SKM-1 (cell line): ENCODE measurements at regions not wholly inside any gene's neighbourhood (a gene's known extent, or its start where the extent isn't known, plus 50 kb on each side); places are given as distances from the start of the nearest gene placed in this dataset.
"Not testable (repeated sequence)": the region's sequence is repeated elsewhere in the genome, so short reads cannot be mapped to it uniquely, and the experiment has no call there.

Experiments used
- DNase-seq: peaks from one replicate; lab custom pipeline; 2025; ENCODE audit not compliant: unreplicated experiment; lab: John Stamatoyannopoulos, UW

DNA sequence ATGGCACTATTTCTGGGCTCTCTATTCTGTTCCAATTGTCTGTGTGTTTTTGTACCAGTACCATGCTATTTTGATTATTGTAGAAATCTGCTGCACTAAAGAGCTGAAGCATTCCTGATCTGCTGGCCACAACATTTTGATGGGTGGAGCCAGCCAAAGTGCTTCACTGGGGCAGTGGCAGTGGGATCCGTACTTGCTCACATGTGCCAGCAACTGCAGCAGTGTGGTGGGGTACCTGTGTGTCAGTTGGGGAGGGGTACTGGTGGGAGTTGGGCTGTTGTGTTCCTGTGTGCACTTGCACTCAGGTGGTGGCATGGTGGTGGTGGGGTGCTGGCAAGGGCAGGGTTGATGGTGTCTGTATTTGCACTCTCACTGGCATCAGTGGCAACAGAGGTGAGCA, 204.6 kb upstream of the ALG10 start:
- no peak for DNase-seq

DNA sequence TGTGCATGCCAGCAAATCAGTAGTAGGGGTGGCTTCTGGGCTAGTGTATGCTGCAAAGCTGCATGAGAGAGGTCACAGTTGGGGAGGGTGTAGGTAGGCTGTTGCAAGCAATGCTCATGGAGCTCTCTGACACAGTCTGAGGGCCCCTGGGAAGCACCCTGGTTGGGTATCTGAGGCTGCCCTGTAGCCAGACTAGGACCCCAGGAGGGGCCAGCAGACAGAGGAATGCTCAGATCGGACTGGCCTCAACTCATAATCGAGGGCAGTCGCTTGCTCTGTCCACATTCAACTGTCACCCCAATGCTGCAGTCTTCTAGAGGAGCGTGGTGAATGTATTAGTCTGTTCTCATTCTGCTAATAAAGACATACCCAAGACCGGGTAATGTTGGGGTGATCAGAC, 204.0 kb upstream of the ALG10 start:
- no peak for DNase-seq

DNA sequence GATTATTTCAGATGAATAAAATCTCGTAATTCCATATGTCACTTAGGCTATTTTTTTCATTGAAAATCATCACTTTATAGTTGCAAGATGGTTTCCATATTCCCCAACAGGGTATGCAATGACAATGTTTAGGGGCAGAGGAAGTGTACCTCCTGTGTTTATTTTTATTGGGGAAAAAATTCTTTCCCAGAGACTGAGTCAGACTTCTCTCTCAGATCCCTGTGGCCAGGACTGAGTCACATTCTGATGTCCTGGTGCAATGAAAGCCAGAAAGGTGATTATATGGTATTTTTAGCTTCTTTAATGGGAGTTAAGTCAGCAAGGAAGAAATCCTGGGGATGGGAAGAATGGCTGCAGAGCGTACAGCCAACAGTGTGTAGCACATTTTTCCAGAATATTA, 196.9 kb upstream of the ALG10 start:
- no peak for DNase-seq

DNA sequence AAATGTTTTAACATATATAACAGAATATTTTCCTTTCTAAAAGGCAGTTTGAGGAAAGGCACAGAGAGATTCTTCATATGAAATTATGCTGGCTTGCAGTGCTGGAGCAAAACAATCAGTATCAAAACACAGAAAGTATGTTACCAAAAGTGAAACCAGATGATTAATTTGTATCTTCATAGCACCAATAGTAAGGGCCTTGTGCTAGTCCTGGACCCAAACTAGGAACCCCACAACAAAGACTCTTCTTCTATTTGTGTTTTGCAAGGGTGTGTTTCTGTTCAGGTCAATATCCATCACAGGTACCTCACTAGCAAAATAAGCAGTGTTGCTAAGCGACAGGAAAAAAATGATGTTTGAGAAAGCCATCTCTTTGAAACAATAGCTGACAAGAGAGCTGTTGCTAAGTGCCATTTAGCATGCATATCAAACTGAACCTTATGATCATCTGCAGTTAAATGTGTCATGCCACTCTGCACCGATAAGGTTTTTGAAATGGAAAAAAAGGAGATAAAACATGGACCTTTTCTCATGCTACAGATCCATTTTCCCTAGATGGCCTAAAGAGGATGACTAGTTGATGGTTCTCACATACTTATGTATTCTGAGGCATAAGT, 196.2 kb upstream of the ALG10 start:
- DNase-seq = no peak

DNA sequence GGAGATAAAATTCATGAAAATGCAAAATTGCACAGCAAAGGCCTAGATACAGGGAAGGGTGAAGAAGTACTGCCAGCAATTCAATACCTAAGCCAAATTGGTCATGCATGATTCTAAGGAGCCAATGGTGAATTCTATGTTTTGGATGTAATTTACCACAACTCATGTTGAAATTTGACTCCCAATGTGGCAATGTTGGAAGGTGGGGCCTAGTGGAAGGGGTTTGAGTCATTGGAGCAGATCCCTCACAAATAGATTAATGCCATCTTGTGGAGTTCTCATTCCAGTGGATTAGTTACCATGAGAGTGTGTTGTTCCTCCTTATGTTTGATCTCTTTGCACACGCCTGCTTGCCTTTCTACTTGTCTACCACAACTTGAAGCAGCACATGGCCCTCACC, 194.0 kb upstream of the ALG10 start:
- no peak for DNase-seq

DNA sequence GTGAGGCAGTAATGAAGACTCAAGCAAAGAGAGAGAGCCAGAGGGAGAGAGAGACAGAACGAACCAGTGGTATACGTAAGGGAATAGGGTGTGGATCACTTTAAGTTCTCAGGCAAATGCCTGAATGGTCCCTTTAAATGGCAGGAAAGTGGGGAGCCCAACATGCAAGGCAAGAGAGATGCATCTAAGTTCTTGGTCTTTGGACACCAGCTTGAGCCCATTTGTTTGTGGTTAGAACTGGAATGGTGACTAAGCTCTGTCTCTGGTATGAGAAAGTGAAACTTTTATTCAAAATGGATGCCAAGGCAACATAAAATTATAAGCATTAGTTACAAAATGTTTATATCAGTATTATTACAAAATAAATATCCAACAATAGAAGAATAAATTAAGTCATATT, 192.2 kb upstream of the ALG10 start:
- no peak for DNase-seq

DNA sequence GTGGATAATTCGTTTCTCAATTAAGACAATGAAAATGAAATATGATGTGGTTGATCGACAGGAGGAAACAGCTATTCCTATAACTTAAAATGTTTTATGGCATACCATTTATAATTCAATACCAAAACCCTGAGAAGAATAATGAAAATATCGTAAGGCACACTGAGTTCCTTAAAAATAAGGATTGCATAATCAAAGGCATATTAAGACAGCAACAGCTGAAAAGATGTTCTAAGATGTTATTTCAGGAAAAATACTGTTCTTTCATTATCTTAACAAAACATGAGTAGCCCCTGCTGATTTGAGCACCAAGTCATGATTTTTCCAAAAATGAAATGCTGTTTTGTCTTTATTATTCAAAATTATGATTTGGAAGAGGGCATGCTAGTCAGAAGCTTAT, 189.4 kb upstream of the ALG10 start:
- DNase-seq = no peak

DNA sequence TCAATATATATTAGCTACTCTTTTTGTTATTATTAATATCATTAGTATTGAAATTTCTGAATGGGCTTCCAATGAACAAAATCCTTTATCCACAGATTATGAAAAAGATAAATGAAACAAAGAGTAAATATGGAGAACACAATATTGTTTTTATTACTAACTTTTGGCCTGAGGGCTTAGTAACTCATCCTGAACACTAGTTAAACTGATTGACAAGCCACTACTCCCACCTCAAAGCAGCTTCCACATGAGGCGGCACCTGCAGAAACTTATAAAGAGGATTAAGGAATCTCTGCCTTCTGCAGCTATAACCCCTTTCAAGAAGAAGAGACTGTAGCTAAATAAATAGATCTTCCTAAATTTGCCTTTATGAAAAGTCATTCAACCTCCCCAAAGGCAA, 187.6 kb upstream of the ALG10 start:
- no peak for DNase-seq

DNA sequence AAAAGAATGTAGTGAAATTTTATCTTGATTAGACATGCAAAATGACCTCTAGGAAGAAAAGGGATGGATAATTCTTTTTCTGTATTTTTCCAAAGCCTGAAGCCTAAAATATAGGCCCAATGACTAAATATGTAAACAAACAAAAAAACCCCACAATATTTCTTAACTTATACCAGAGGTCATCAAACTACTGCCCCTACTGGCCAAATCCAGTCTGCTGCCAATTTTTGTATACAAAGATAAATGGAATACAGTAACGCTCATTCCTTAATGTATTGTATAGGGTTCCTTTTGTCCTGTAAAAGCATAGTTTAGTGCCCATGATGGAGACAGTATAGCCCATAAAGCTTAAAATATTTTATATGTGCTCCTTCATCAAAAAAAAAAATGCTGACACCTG, 145.7 kb upstream of the ALG10 start:
- DNase-seq = no peak

DNA sequence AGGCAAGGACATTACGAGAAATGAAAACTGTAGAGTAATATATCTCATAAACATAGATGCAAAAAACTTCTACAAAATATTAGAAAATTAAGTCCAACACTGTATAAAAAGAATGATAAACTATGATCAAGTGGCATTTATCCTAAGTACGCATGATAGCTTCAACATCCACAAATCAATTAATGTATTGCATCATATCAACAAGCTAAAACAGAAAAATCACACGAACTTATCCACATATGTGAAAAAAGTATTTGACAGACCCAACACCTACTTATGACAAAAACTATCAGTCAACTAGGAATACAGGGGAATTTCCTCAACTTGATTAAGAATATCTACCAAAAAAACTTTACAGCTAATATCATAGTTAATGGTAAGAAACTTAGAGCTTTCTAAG, 129.9 kb upstream of the ALG10 start:
- no peak for DNase-seq

DNA sequence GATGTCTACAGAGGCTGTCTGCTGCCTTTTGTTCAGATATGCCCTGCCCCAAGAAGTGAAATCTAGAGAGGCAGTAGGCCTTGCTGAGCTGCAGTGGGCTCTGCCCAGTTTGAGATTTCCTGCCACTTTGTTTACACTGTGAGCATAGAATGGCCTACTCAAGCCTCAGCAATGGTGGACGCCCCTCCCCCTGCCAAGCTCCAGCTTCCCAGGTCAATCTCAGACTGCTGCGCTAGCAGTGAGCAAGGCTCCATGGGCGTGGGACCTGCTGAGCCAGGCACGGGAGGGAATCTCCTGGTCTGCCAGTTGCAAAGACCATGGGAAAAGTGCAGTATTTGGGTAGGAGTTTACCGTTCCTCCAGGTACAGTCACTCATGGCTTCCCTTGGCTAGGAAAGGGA, 101.8 kb upstream of the ALG10 start:
- DNase-seq = not testable (repeated sequence)

DNA sequence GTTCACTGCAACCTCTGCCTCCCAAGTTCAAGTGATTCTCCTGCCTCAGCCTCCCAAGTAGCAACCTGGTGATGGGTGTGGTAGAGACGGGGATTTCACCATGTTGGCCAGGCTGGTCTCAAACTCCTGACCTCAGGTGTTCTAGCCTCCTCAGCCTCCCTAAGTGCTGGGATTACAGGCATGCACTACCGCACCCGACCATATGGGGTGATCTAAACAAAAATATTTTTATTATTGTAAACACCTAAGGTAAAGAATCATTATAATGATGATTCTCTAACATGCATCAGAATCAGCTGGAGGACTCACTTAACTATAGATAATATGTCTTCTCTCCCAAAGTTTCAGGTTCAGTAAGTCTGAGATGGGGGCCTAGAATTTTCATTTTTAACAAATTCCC, 96.2 kb upstream of the ALG10 start:
- DNase-seq = no peak

DNA sequence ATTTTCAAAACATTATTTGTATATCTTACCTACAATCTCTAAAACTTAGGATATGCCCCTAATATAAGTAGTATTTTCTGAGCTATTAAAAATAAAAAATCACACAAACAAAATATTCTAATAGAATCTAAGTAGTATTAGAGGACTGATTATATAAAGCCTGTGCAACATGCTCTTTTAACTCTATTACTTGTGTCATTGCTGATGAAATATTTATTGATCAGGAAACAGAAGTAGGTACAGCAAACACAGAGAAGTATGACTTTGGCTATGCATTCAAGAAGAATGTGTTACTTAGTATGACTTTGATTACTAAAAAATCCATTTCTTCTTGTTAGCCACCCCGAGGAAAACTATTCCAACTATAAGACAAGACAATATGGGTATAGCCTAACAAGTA, 84.6 kb upstream of the ALG10 start:
- DNase-seq = not testable (repeated sequence)

DNA sequence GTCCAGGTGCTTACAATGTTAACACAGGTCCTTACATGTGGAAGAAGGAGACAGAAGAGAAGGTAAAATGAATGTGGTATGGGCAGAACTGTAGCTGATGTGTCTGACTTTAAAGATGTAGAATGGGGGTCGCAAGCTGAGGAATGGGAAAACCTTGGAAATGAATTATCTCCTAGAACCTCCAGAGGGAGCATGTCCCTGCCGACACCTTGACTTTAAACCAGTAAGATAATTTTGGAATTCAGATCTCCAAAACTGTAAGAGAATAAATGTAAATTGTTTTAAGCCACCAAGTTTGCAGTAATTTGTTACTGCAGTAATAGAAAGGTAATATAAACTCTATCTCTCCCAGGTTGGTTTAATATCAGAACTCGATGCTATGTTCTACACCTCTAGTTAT, 80.1 kb upstream of the ALG10 start:
- DNase-seq = no peak

DNA sequence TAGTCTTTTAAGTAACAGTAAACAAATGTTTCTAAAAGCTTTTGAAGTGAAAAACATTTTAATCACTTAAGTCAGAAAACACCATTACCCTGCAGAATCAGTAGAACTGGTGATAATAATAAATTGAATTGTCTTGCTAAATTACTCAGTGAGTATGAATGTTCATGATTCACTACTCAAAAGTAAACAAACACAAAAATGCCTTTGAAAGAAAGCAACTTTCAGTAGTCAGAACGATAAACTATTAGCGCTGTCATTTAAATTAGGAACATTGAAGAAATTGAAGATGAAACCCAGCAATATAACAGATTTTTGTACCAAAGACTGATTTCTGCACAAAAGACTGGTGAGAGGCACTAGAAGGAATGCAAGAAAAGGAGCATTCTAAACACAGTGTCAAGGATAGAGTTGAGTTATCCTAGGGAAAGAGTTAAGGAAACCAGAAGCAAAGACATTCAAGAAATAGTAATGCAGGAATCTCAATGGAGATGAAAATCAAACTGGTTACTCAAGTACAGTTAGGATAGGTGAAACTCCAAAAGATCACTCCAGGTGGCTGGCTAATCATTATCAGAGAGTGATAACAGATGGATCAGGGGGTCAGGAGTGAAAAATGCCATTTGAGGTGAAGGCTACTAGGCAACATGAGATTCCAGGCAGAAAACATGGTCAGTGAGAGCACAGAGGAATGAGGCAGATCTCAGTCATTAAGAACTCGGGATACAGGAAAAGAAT, 77.4 kb upstream of the ALG10 start:
- DNase-seq = no peak

DNA sequence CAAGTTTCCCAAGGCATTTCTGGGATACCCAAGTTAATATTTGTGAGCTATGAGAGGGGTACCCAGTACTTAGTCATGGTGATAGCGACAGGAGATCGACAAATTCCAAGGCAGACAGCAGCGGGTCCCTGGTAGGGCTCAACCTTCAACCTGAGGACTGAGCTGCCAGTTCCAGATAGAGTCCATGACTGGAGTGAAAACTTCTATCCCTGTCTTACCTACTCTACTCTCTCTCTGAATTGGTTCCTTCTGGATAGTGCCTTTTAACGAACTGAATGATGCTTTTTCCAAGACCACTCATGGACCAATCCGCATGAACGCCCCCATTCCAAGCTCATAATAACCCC, 76.9 kb upstream of the ALG10 start:
- DNase-seq = no peak

DNA sequence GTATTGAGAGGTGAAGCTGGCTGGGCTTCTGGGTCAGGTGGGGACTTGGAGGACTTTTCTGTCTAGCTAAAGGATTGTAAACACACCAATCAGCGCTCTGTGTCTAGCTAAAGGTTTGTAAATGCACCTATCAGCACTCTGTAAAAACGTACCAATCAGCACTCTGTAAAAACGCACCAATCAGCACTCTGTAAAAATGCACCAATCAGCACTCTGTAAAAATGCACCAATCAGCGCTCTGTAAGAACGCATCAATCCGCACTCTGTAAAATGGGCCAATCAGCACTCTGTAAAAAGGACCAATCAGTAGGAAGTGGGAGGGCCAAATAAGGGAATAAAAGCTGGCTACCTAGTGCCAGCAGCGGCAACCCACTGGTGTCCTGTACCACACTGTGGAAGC, 56.1 kb upstream of the ALG10 start:
- not testable (repeated sequence) for DNase-seq

DNA sequence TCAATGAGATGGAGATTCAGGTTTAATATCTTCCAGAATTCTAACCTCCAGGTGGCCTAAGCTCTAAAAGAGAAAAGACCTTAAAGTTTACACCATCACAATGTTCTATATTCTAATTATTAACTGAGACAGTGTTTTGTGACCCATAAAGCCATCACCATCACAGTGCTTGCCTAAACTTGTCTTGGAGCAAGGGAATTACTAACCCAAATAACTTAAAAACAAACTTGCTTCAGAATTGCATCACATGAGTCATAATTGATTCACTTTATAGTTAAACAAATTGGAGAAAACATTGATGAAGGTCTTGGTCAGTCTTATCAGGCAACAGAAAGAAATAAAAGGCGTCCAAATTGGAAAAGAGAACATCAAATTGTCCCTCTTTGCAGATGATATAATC, 54.5 kb upstream of the ALG10 start:
- DNase-seq = no peak
